ENCODE measurements at regions not wholly inside any gene's neighbourhood (a gene's known extent, or its start where the extent isn't known, plus 50 kb on each side); places are given as distances from the start of the nearest gene placed in this dataset.

DNA sequence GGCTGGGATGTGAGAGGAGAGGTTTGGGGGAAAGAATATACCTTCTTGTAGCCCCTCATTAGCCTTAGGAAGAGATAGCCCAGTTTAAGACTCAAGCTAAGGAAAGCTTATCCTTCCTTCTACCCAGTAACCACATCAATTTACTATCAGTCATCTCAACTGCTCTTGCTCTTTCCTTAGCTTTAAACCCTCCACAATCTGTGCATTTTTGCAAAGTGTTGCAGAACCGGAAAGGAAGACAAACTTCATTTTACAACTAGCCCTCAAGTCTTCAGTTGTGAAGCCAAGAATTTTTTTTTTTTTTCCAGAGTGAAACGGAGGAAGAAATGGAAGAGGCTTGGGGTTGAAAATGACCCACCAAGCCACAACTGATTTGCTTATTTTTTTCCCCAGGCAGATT is 137.0 kb upstream of the LMO4 start:
- Histone ChIP-seq H3K4me3 (no peak overlapping the region), H3K79me2 (replicated peaks; ENCODE audit: insufficient read depth) (no peaks in the 10 kb centered on the region), H3K9me2 (ENCODE audit: insufficient read depth) (peaks cover 3% of the 10 kb centered on the region; the same call in 1 of the 2 replicates), H3K4me2 (no peak overlapping the region), H4K20me1 (replicated peaks; ENCODE audit: insufficient read depth) (no peaks in the 10 kb centered on the region), H3K27me3 (ENCODE audit: insufficient read depth) (no peaks in the 10 kb centered on the region), H2AFZ (peak overlapping the region; percentile 56; the same call in 1 of the 2 replicates), H3K36me3 (ENCODE audit: insufficient read depth) (no peaks in the 10 kb centered on the region), H3K4me1 (ENCODE audit: insufficient read depth) (peaks cover 10% of the 10 kb centered on the region), H3K27ac (ENCODE audit: low read depth) (no peak overlapping the region), H3F3A (replicated peaks; ENCODE audit: low read depth) (no peaks in the 10 kb centered on the region)
- ATAC-seq = no peak
- peaks cover 3% of the 10 kb centered on the region for H3K27me3 Mint-ChIP-seq (ENCODE audit: insufficient read depth, low read depth, poor library complexity)
- H3K9me3 Mint-ChIP-seq = peaks cover 9% of the 10 kb centered on the region
- peaks cover 13% of the 10 kb centered on the region for H3K4me1 Mint-ChIP-seq
- no peak overlapping the region for H3K27ac Mint-ChIP-seq
- H3K4me3 Mint-ChIP-seq = no peak overlapping the region
- no peak for DNase-seq (ENCODE audit: low spot score)
- peaks cover 5% of the 10 kb centered on the region for H3K36me3 Mint-ChIP-seq (ENCODE audit: low read depth)
- TF ChIP-seq NANOG (IDR thresholded peaks at IDR 0.05; ENCODE audit: borderline replicate concordance) (no peak), POLR2AphosphoS5 (IDR thresholded peaks at IDR 0.05; ENCODE audit: low read depth) (no peak), EZH2 (IDR thresholded peaks at IDR 0.05; ENCODE audit: low read depth, unreplicated experiment) (no peak), STAT1 (IDR thresholded peaks at IDR 0.05; ENCODE audit: unreplicated experiment) (no peak), CREB1 (CRISPR knock-in tag; IDR thresholded peaks at IDR 0.05; ENCODE audit: low read depth) (no peak), ZNF331 (CRISPR knock-in tag; IDR thresholded peaks at IDR 0.05; ENCODE audit: low read depth) (no peak), ETS1 (IDR thresholded peaks at IDR 0.05) (no peak), ZNF114 (CRISPR knock-in tag; IDR thresholded peaks at IDR 0.05) (no peak), EZH2phosphoT487 (IDR thresholded peaks at IDR 0.05; ENCODE audit: unreplicated experiment) (no peak), JUNB (IDR thresholded peaks at IDR 0.05; ENCODE audit: unreplicated experiment) (no peak)
- TF ChIP-seq, protein P1, sequence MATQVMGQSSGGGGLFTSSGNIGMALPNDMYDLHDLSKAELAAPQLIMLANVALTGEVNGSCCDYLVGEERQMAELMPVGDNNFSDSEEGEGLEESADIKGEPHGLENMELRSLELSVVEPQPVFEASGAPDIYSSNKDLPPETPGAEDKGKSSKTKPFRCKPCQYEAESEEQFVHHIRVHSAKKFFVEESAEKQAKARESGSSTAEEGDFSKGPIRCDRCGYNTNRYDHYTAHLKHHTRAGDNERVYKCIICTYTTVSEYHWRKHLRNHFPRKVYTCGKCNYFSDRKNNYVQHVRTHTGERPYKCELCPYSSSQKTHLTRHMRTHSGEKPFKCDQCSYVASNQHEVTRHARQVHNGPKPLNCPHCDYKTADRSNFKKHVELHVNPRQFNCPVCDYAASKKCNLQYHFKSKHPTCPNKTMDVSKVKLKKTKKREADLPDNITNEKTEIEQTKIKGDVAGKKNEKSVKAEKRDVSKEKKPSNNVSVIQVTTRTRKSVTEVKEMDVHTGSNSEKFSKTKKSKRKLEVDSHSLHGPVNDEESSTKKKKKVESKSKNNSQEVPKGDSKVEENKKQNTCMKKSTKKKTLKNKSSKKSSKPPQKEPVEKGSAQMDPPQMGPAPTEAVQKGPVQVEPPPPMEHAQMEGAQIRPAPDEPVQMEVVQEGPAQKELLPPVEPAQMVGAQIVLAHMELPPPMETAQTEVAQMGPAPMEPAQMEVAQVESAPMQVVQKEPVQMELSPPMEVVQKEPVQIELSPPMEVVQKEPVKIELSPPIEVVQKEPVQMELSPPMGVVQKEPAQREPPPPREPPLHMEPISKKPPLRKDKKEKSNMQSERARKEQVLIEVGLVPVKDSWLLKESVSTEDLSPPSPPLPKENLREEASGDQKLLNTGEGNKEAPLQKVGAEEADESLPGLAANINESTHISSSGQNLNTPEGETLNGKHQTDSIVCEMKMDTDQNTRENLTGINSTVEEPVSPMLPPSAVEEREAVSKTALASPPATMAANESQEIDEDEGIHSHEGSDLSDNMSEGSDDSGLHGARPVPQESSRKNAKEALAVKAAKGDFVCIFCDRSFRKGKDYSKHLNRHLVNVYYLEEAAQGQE (IDR thresholded peaks at IDR 0.05; ENCODE audit: unreplicated experiment) = no peak
- TF ChIP-seq, protein P2, sequence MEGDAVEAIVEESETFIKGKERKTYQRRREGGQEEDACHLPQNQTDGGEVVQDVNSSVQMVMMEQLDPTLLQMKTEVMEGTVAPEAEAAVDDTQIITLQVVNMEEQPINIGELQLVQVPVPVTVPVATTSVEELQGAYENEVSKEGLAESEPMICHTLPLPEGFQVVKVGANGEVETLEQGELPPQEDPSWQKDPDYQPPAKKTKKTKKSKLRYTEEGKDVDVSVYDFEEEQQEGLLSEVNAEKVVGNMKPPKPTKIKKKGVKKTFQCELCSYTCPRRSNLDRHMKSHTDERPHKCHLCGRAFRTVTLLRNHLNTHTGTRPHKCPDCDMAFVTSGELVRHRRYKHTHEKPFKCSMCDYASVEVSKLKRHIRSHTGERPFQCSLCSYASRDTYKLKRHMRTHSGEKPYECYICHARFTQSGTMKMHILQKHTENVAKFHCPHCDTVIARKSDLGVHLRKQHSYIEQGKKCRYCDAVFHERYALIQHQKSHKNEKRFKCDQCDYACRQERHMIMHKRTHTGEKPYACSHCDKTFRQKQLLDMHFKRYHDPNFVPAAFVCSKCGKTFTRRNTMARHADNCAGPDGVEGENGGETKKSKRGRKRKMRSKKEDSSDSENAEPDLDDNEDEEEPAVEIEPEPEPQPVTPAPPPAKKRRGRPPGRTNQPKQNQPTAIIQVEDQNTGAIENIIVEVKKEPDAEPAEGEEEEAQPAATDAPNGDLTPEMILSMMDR (conservative IDR thresholded peaks at IDR 0.05; ENCODE audit: low read depth in 2 of 2) = no peak
- TF ChIP-seq, protein P3, sequence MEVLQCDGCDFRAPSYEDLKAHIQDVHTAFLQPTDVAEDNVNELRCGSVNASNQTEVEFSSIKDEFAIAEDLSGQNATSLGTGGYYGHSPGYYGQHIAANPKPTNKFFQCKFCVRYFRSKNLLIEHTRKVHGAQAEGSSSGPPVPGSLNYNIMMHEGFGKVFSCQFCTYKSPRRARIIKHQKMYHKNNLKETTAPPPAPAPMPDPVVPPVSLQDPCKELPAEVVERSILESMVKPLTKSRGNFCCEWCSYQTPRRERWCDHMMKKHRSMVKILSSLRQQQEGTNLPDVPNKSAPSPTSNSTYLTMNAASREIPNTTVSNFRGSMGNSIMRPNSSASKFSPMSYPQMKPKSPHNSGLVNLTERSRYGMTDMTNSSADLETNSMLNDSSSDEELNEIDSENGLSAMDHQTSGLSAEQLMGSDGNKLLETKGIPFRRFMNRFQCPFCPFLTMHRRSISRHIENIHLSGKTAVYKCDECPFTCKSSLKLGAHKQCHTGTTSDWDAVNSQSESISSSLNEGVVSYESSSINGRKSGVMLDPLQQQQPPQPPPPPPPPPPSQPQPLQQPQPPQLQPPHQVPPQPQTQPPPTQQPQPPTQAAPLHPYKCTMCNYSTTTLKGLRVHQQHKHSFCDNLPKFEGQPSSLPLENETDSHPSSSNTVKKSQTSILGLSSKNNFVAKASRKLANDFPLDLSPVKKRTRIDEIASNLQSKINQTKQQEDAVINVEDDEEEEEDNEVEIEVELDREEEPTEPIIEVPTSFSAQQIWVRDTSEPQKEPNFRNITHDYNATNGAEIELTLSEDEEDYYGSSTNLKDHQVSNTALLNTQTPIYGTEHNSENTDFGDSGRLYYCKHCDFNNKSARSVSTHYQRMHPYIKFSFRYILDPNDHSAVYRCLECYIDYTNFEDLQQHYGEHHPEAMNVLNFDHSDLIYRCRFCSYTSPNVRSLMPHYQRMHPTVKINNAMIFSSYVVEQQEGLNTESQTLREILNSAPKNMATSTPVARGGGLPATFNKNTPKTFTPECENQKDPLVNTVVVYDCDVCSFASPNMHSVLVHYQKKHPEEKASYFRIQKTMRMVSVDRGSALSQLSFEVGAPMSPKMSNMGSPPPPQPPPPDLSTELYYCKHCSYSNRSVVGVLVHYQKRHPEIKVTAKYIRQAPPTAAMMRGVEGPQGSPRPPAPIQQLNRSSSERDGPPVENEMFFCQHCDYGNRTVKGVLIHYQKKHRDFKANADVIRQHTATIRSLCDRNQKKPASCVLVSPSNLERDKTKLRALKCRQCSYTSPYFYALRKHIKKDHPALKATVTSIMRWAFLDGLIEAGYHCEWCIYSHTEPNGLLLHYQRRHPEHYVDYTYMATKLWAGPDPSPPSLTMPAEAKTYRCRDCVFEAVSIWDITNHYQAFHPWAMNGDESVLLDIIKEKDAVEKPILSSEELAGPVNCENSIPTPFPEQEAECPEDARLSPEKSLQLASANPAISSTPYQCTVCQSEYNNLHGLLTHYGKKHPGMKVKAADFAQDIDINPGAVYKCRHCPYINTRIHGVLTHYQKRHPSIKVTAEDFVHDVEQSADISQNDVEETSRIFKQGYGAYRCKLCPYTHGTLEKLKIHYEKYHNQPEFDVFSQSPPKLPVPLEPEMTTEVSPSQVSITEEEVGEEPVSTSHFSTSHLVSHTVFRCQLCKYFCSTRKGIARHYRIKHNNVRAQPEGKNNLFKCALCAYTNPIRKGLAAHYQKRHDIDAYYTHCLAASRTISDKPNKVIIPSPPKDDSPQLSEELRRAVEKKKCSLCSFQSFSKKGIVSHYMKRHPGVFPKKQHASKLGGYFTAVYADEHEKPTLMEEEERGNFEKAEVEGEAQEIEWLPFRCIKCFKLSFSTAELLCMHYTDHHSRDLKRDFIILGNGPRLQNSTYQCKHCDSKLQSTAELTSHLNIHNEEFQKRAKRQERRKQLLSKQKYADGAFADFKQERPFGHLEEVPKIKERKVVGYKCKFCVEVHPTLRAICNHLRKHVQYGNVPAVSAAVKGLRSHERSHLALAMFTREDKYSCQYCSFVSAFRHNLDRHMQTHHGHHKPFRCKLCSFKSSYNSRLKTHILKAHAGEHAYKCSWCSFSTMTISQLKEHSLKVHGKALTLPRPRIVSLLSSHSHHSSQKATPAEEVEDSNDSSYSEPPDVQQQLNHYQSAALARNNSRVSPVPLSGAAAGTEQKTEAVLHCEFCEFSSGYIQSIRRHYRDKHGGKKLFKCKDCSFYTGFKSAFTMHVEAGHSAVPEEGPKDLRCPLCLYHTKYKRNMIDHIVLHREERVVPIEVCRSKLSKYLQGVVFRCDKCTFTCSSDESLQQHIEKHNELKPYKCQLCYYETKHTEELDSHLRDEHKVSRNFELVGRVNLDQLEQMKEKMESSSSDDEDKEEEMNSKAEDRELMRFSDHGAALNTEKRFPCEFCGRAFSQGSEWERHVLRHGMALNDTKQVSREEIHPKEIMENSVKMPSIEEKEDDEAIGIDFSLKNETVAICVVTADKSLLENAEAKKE (CRISPR knock-in tag; IDR thresholded peaks at IDR 0.05) = no peak

Data from GM23338 (cell line).